SU-DHL-6 (cell line): ENCODE measurements at regions not wholly inside any gene's neighbourhood (a gene's known extent, or its start where the extent isn't known, plus 50 kb on each side); places are given as distances from the start of the nearest gene placed in this dataset.

Experiments
- CTCF ChIP-seq: fragments of 200-600 bp; sonication (generic); IDR thresholded peaks from one replicate; pipeline ENCODE4 v1.5.1; 2017; ENCODE audit warnings: antibody characterized with exemption, mild to moderate bottlenecking, low read length, moderate library complexity; ENCODE audit not compliant: insufficient read depth, poor library complexity, severe bottlenecking
- EZH2phosphoT487 ChIP-seq: fragments of 200-600 bp; sonication (generic), shearing (Covaris generic); conservative IDR thresholded peaks from 2 replicates; pipeline ENCODE4 v1.6.1; 2018; ENCODE audit warnings: mild to moderate bottlenecking, antibody characterized with exemption, low read length, moderate library complexity, mixed read lengths

- TF ChIP-seq CTCF: no peak
- no peak for TF ChIP-seq EZH2phosphoT487
Measured at GRCh38 chr1:25169168-25169567, 63.1 kb downstream of the SYF2 start.
